Neuronal stem cell (in vitro differentiated cells): ENCODE measurements at regions not wholly inside any gene's neighbourhood (a gene's known extent, or its start where the extent isn't known, plus 50 kb on each side); places are given as distances from the start of the nearest gene placed in this dataset.

ENCODE experiments used
- DNase-seq: peaks from one replicate; pipeline ENCODE4 v3.0.0-alpha.2; 2013; ENCODE audit warnings: low spot score
- H2AFZ ChIP-seq: one replicate; pipeline ENCODE4 v1.6.1; 2013; ENCODE audit warnings: mild to moderate bottlenecking, low read length, inconsistent platforms
- H2AK5ac ChIP-seq: 2 replicates; pipeline ENCODE4 v1.6.1; 2013; ENCODE audit warnings: low read depth, mild to moderate bottlenecking, inconsistent platforms, low read length, moderate library complexity, mixed read lengths
- H2BK120ac ChIP-seq: 2 replicates; pipeline ENCODE4 v1.6.1; 2013; ENCODE audit warnings: low read depth, mild to moderate bottlenecking, inconsistent platforms, low read length, moderate library complexity, mixed read lengths
- H2BK12ac ChIP-seq: one replicate; pipeline ENCODE4 v1.6.1; 2013; ENCODE audit warnings: low read length, inconsistent platforms
- H2BK15ac ChIP-seq: 2 replicates; pipeline ENCODE4 v1.6.1; 2013; ENCODE audit warnings: mild to moderate bottlenecking, low read length, inconsistent platforms, mixed read lengths
- H2BK5ac ChIP-seq: one replicate; pipeline ENCODE4 v1.6.1; 2013; ENCODE audit warnings: inconsistent platforms, mild to moderate bottlenecking, low read length, moderate library complexity
- H3K14ac ChIP-seq: one replicate; pipeline ENCODE4 v1.6.1; 2013; ENCODE audit warnings: low read length, inconsistent platforms
- H3K18ac ChIP-seq: 2 replicates; pipeline ENCODE4 v1.6.1; 2013; ENCODE audit warnings: low read length, inconsistent platforms
- H3K23ac ChIP-seq: 2 replicates; pipeline ENCODE4 v1.6.1; 2013; ENCODE audit warnings: low read depth, mild to moderate bottlenecking, mixed read lengths, low read length, inconsistent platforms; ENCODE audit not compliant: poor library complexity
- H3K27ac ChIP-seq: replicated peaks from 3 replicates; pipeline ENCODE4 v1.5.1; 2013; ENCODE audit warnings: low read length, inconsistent platforms
- H3K27me3 ChIP-seq, 3 experiments: 2 replicates each; pipeline ENCODE4 v1.6.1; 2013; ENCODE audit warnings: low read length in 3 of 3, mild to moderate bottlenecking in 2 of 3, inconsistent platforms in 1 of 3, low read depth in 1 of 3, mixed read lengths in 1 of 3, moderate library complexity in 1 of 3; ENCODE audit not compliant: control insufficient read depth in 3 of 3, insufficient read depth in 3 of 3
- H3K36me3 ChIP-seq, 2 donors: replicated peaks in 1 of 2; 2 replicates each; pipeline ENCODE4 v1.6.1; 2013; ENCODE audit warnings: low read length in 2 of 2; ENCODE audit not compliant: control insufficient read depth in 2 of 2, insufficient read depth in 2 of 2
- H3K4ac ChIP-seq: 2 replicates; pipeline ENCODE4 v1.6.1; 2013; ENCODE audit warnings: inconsistent platforms, mild to moderate bottlenecking, low read length, moderate library complexity
- H3K4me1 ChIP-seq, 2 donors: 1 replicate in 1 of 2; 2 replicates in 1 of 2; pipeline ENCODE4 v1.6.1; 2013; ENCODE audit warnings: low read length in 2 of 2, low read depth in 1 of 2; ENCODE audit not compliant: control insufficient read depth in 2 of 2, insufficient read depth in 1 of 2
- H3K4me2 ChIP-seq: one replicate; pipeline ENCODE4 v1.6.1; 2013; ENCODE audit warnings: mild to moderate bottlenecking, low read length, inconsistent platforms; ENCODE audit not compliant: insufficient read depth, poor library complexity, severe bottlenecking
- H3K4me3 ChIP-seq, 2 donors: 2 replicates each; pipeline ENCODE4 v1.5.1; 2013; ENCODE audit warnings: low read length in 2 of 2, mild to moderate bottlenecking in 2 of 2, inconsistent platforms in 1 of 2, moderate library complexity in 1 of 2
- H3K79me1 ChIP-seq: one replicate; pipeline ENCODE4 v1.6.1; 2013; ENCODE audit warnings: low read depth, mild to moderate bottlenecking, inconsistent platforms, low read length, moderate library complexity
- H3K9ac ChIP-seq: one replicate; pipeline ENCODE4 v1.6.1; 2013; ENCODE audit warnings: mild to moderate bottlenecking, low read depth, low read length, inconsistent platforms; ENCODE audit not compliant: poor library complexity
- H3K9me3 ChIP-seq, 2 donors: replicated peaks in 1 of 2; 2 replicates each; pipeline versions ENCODE3 to v1.6.1; 2013; ENCODE audit warnings: low read length in 2 of 2, mild to moderate bottlenecking in 2 of 2, inconsistent platforms in 1 of 2, low read depth in 1 of 2, mixed read lengths in 1 of 2, moderate library complexity in 1 of 2; ENCODE audit not compliant: control insufficient read depth in 2 of 2, insufficient read depth in 1 of 2
- H4K8ac ChIP-seq: one replicate; pipeline ENCODE4 v1.6.1; 2013; ENCODE audit warnings: low read depth, mild to moderate bottlenecking, inconsistent platforms, low read length, moderate library complexity
- H4K91ac ChIP-seq: one replicate; pipeline ENCODE4 v1.6.1; 2013; ENCODE audit warnings: low read length, low read depth, mild to moderate bottlenecking, inconsistent platforms; ENCODE audit not compliant: poor library complexity
- WGBS, 2 donors: extraction: QIAGEN DNeasy Blood & Tissue Kit; methylation state at CpG; one replicate each; pipeline ENCODE4 v1.1.7; 2013; ENCODE audit warnings: missing lambda C conversion rate in 2 of 2, mixed read lengths in 1 of 2; ENCODE audit not compliant: insufficient read length in 2 of 2, insufficient replicate concordance in 1 of 2; ENCODE audit errors: extremely low coverage in 2 of 2; 5-methylcytosine and 5-hydroxymethylcytosine counted together

DNA sequence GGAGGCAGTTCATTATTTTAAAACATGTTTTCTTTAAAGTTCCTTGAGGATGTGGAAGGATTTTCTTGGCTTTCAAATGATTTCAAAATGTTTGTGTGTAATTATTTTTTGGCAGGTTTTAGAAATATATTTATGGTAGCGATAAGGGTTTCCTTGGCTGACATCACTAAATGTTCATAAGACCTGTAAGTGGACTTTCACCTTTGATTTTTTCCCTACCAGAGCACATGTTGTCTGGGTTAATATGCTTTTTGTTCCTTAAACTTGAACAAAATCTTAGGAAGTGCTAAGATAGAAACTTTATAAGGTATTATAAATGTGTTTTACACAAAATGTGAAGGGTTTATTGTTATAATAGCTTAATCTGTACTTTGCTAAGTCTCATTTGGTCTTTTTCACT is 315.6 kb downstream of the PCDH7 start:
- Histone ChIP-seq H3K4me1 (no peaks in the 10 kb centered on the region), H4K91ac (no peak overlapping the region), H3K18ac (no peak overlapping the region), H4K8ac (no peak overlapping the region), H2BK5ac (no peak overlapping the region), H3K4me3 (no peak overlapping the region), H3K4ac (no peak overlapping the region), H2AK5ac (no peak overlapping the region), H2BK120ac (no peak overlapping the region), H3K23ac (no peak overlapping the region), H3K14ac (no peak overlapping the region), H3K4me2 (no peak overlapping the region), H3K36me3 (no peaks in the 10 kb centered on the region), H3K9ac (no peak overlapping the region), H3K27ac (no peak overlapping the region), H2AFZ (no peak overlapping the region), H2BK15ac (no peak overlapping the region), H2BK12ac (no peak overlapping the region), H3K27me3 (no peaks in the 10 kb centered on the region), H3K79me1 (no peaks in the 10 kb centered on the region), H3K9me3 (no peaks in the 10 kb centered on the region)
- no CpG with 5 or more reads among the region's 1 CpG for WGBS, 2 donors
- no peak for DNase-seq

DNA sequence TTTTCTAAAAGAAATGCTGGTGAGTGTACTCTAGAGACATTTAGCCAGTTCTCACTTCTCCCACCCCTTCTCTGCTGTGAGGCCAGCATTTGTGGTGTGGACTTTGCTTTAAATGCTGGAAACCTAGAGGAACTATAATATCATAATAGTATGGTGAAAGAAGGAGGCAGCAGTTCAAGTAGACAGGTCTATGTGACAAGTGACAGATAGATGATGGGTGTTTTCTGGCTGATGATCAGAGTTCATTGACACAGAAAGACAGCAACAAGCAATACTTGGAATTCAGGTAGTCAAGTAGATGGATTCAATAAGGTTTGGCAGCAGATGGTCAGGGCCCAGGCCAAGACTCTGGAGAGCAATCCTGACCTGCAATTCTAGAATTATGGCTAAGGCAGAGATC is 317.5 kb downstream of the PCDH7 start:
- Histone ChIP-seq H3K23ac (no peak overlapping the region), H3K18ac (no peak overlapping the region), H4K91ac (no peak overlapping the region), H3K27ac (no peak overlapping the region), H3K27me3 (no peaks in the 10 kb centered on the region), H2AFZ (no peak overlapping the region), H3K36me3 (no peaks in the 10 kb centered on the region), H3K4me2 (no peak overlapping the region), H3K9ac (no peak overlapping the region), H3K4me1 (peaks cover 0 to 2% of the 10 kb centered on the region in 2 donors), H4K8ac (no peak overlapping the region), H3K4ac (no peak overlapping the region), H3K4me3 (no peak overlapping the region), H2BK120ac (no peak overlapping the region), H3K79me1 (no peaks in the 10 kb centered on the region), H2BK5ac (no peak overlapping the region), H2BK12ac (no peak overlapping the region), H2AK5ac (no peak overlapping the region), H3K9me3 (no peaks in the 10 kb centered on the region), H3K14ac (no peak overlapping the region), H2BK15ac (no peak overlapping the region)
- no peak for DNase-seq

DNA sequence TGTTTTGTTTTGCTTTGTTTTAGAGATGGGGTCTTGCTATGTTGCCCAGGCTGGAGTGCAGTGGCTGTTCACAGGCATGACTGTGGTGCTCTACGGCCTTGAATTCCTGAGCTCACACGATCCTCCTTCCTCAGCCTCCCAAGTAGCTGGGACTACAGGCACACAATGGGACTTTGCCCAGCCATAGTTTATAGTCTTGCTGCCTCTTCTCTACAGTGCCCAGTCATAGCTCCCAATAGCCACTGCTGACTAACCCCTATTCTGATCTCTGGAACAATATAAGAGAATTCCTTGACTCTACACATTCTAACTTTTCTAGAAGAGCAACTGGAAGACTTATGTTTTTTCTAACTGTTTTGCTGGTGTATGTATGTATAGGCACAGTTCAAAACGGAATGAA is 319.2 kb downstream of the PCDH7 start:
- WGBS, 2 donors: no CpG with 5 or more reads among the region's 3 CpGs
- Histone ChIP-seq H4K91ac (no peak overlapping the region), H2BK120ac (no peak overlapping the region), H3K18ac (no peak overlapping the region), H3K23ac (no peak overlapping the region), H3K4me2 (no peak overlapping the region), H2BK5ac (no peak overlapping the region), H3K9ac (no peak overlapping the region), H3K14ac (no peak overlapping the region), H3K27me3 (no peaks in the 10 kb centered on the region), H2BK12ac (no peak overlapping the region), H3K4me3 (no peak overlapping the region), H2BK15ac (no peak overlapping the region), H3K79me1 (no peaks in the 10 kb centered on the region), H4K8ac (no peak overlapping the region), H3K4ac (no peak overlapping the region), H2AK5ac (no peak overlapping the region), H3K27ac (no peak overlapping the region), H2AFZ (no peak overlapping the region), H3K4me1 (peaks cover 0 to 2% of the 10 kb centered on the region in 2 donors), H3K9me3 (no peaks in the 10 kb centered on the region), H3K36me3 (no peaks in the 10 kb centered on the region)
- no peak for DNase-seq

DNA sequence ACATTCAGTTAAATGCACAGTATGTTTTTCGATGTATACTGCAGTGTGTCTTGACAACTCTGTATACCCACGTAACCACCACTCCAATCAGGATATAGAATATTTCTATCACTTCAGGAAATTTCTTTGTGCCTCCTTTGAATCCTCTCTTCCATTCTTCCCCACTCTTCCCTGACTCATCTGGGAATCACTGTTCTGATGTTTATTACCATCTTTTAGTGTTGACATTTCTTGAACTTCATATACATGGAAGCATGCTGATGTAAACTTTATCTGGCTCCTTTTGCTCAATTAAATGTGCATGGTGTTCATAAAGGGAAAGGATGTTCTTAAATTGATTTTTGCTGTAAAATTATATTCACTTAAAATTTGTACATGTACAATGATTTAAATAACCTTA is 319.9 kb downstream of the PCDH7 start:
- Histone ChIP-seq H3K4me1 (peaks cover 0 to 2% of the 10 kb centered on the region in 2 donors), H3K4me3 (no peak overlapping the region), H3K9me3 (no peaks in the 10 kb centered on the region), H3K18ac (no peak overlapping the region), H2BK120ac (no peak overlapping the region), H2BK12ac (no peak overlapping the region), H3K23ac (no peak overlapping the region), H2BK15ac (no peak overlapping the region), H3K79me1 (no peaks in the 10 kb centered on the region), H4K91ac (no peak overlapping the region), H3K27ac (no peak overlapping the region), H3K36me3 (no peaks in the 10 kb centered on the region), H3K9ac (no peak overlapping the region), H3K14ac (no peak overlapping the region), H3K4me2 (no peak overlapping the region), H3K4ac (no peak overlapping the region), H2AFZ (no peak overlapping the region), H4K8ac (no peak overlapping the region), H3K27me3 (no peaks in the 10 kb centered on the region), H2BK5ac (no peak overlapping the region), H2AK5ac (no peak overlapping the region)
- no CpG with 5 or more reads among the region's 2 CpGs for WGBS, 2 donors
- DNase-seq: no peak
